HCT116 (cell line): ENCODE measurements at regions not wholly inside any gene's neighbourhood (a gene's known extent, or its start where the extent isn't known, plus 50 kb on each side); places are given as distances from the start of the nearest gene placed in this dataset.

Source experiments
- CTCF ChIP-seq, 3 experiments: fragments of 200-600 bp in 1 of 3; sonication (generic) in 1 of 3; IDR thresholded peaks in 2 of 3; conservative IDR thresholded peaks in 1 of 3; 2 replicates each; pipeline ENCODE4 v1.5.1; 2012 to 2017; ENCODE audit warnings: low read depth in 2 of 3, low read length in 2 of 3, antibody characterized with exemption in 1 of 3, borderline replicate concordance in 1 of 3, control low read depth in 1 of 3, mild to moderate bottlenecking in 1 of 3, mixed read lengths in 1 of 3, mixed run types in 1 of 3, moderate library complexity in 1 of 3; ENCODE audit not compliant: insufficient read depth in 1 of 3
- EZH2 ChIP-seq: fragments of 200-600 bp; sonication (generic); IDR thresholded peaks from 2 replicates; pipeline ENCODE4 v1.6.1; 2017; ENCODE audit warnings: antibody characterized with exemption, mixed run types
- EZH2phosphoT487 ChIP-seq: fragments of 200-600 bp; IDR thresholded peaks from 2 replicates; pipeline ENCODE4 v1.6.1; 2018; ENCODE audit warnings: antibody characterized with exemption, borderline replicate concordance
- JUND ChIP-seq: IDR thresholded peaks from 2 replicates; pipeline ENCODE4 v1.6.1; 2012
- MAX ChIP-seq: IDR thresholded peaks from 2 replicates; pipeline ENCODE4 v1.6.1; 2012
- POLR2A ChIP-seq: IDR thresholded peaks from 2 replicates; pipeline ENCODE4 v1.7.0; 2011; ENCODE audit warnings: borderline replicate concordance; ENCODE audit not compliant: insufficient read depth, insufficient read length; ENCODE audit errors: extremely low read depth
- POLR2AphosphoS5 ChIP-seq: IDR thresholded peaks from 2 replicates; pipeline ENCODE4 v1.6.1; 2011; ENCODE audit warnings: mild to moderate bottlenecking, low read depth, low read length, moderate library complexity
- ZNF274 ChIP-seq: fragments of 200-500 bp; sonication (Bioruptor generic); IDR thresholded peaks from 2 replicates; pipeline ENCODE4 v1.6.1; 2014; ENCODE audit warnings: mild to moderate bottlenecking, low read depth, low read length, inconsistent platforms
- TF ChIP-seq, protein P1 (sequence below): IDR thresholded peaks from 2 replicates; pipeline ENCODE4 v1.6.1; 2012; ENCODE audit warnings: low read depth

DNA sequence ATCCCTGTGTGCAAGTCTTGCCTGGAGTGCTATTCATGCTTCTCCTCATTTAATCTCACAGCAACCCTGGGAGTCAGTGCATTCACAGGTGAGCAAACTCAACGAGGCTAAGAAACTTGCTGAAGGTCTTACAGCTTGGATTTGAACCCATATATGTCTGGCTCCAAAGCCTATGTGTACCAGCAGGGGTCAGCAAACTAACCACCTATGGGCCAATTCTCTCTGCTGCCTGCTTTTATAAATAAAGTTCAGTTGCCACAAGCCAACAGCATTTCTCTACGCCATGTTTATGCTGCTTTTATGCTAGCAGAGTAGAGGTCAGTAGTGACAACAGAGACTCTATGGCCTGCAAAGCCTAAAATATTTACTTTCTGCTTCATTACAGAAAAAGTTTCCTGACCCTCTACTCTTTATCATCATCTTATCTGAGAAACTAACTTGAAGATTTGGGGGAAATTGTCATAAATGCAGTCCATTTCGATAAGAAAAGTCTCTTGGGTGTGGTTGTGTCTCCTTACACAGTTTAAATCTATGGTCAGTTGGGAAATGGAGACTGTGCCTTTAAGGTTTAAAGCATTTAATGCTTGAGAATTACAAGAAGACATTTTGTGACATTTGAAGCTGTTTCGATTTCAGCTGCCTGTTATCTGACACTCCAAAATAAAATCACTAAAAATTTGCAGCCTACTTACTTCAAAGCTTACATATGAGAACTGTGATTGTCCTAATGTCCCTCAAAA is 137.7 kb downstream of the PRELID2 start:
- TF ChIP-seq EZH2phosphoT487 (no peak), POLR2A (no peak), MAX (no peak), POLR2AphosphoS5 (no peak), JUND (no peak), CTCF (IDR thresholded peaks at IDR 0.05 in 2 of 3, conservative IDR thresholded peaks at IDR 0.05 in 1 of 3; ENCODE audit: borderline replicate concordance in 1 of 3, insufficient read depth in 1 of 3, low read depth in 2 of 3, low read length in 2 of 3) (peak; percentile 66 to 79 (median 74); a peak in 5 of 6 replicates), ZNF274 (no peak), EZH2 (no peak)
- TF ChIP-seq, protein P1, sequence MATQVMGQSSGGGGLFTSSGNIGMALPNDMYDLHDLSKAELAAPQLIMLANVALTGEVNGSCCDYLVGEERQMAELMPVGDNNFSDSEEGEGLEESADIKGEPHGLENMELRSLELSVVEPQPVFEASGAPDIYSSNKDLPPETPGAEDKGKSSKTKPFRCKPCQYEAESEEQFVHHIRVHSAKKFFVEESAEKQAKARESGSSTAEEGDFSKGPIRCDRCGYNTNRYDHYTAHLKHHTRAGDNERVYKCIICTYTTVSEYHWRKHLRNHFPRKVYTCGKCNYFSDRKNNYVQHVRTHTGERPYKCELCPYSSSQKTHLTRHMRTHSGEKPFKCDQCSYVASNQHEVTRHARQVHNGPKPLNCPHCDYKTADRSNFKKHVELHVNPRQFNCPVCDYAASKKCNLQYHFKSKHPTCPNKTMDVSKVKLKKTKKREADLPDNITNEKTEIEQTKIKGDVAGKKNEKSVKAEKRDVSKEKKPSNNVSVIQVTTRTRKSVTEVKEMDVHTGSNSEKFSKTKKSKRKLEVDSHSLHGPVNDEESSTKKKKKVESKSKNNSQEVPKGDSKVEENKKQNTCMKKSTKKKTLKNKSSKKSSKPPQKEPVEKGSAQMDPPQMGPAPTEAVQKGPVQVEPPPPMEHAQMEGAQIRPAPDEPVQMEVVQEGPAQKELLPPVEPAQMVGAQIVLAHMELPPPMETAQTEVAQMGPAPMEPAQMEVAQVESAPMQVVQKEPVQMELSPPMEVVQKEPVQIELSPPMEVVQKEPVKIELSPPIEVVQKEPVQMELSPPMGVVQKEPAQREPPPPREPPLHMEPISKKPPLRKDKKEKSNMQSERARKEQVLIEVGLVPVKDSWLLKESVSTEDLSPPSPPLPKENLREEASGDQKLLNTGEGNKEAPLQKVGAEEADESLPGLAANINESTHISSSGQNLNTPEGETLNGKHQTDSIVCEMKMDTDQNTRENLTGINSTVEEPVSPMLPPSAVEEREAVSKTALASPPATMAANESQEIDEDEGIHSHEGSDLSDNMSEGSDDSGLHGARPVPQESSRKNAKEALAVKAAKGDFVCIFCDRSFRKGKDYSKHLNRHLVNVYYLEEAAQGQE: no peak
